SU-DHL-6 (cell line): ENCODE measurements at regions not wholly inside any gene's neighbourhood (a gene's known extent, or its start where the extent isn't known, plus 50 kb on each side); places are given as distances from the start of the nearest gene placed in this dataset.

Source experiments
- H2AFZ ChIP-seq: fragments of 200-600 bp; sonication (generic); 2 replicates; pipeline ENCODE4 v1.6.1; 2014; ENCODE audit warnings: low read depth, mild to moderate bottlenecking, moderate library complexity, mixed read lengths, antibody characterized with exemption, low read length; ENCODE audit not compliant: severe bottlenecking
- H3F3A ChIP-seq: fragments of 200-600 bp; shearing (Covaris generic); 2 replicates; pipeline ENCODE4 v1.6.0; 2016; ENCODE audit warnings: antibody characterized with exemption, mild to moderate bottlenecking; ENCODE audit not compliant: insufficient read depth
- H3K27ac ChIP-seq: fragments of 200-600 bp; sonication (generic); 2 replicates; pipeline ENCODE4 v1.5.1; 2016; ENCODE audit warnings: low read depth, mild to moderate bottlenecking, low read length, moderate library complexity, mixed read lengths
- H3K27me3 ChIP-seq: fragments of 200-600 bp; sonication (generic), shearing (Covaris generic); 2 replicates; pipeline ENCODE4 v1.6.0; 2014; ENCODE audit warnings: mild to moderate bottlenecking, low read length
- H3K36me3 ChIP-seq: fragments of 200-600 bp; sonication (generic); 2 replicates; pipeline ENCODE4 v1.6.1; 2014; ENCODE audit warnings: mild to moderate bottlenecking, low read length, mixed read lengths
- H3K4me2 ChIP-seq: fragments of 300-600, 200-600 bp; shearing (Covaris generic), sonication (generic); 2 replicates; pipeline ENCODE4 v1.6.0; 2014; ENCODE audit warnings: low read length, low read depth, mild to moderate bottlenecking; ENCODE audit not compliant: poor library complexity, severe bottlenecking
- H3K4me3 ChIP-seq: fragments of 200-600 bp; sonication (generic); 2 replicates; pipeline ENCODE4 v1.5.1; 2014; ENCODE audit warnings: antibody characterized with exemption, low read length, mild to moderate bottlenecking, mixed read lengths; ENCODE audit not compliant: insufficient read depth, poor library complexity, severe bottlenecking
- H3K79me2 ChIP-seq: fragments of 200-600 bp; sonication (generic); 2 replicates; pipeline ENCODE4 v1.6.1; 2014; ENCODE audit warnings: mild to moderate bottlenecking, low read length, moderate library complexity; ENCODE audit not compliant: insufficient read depth
- H3K9ac ChIP-seq: fragments of 200-600 bp; sonication (generic); 2 replicates; pipeline ENCODE4 v1.7.0; 2014; ENCODE audit warnings: mild to moderate bottlenecking, low read length
- H3K9me2 ChIP-seq: fragments of 200-600 bp; sonication (generic); replicated peaks from 2 replicates; pipeline ENCODE4 v1.6.1; 2014; ENCODE audit warnings: low read length; ENCODE audit not compliant: insufficient read depth
- H3K9me3 ChIP-seq: fragments of 200-600 bp; sonication (generic); 2 replicates; pipeline ENCODE4 v1.6.1; 2014; ENCODE audit warnings: low read length, mixed read lengths; ENCODE audit not compliant: insufficient read depth
- H4K20me1 ChIP-seq: fragments of 200-600 bp; sonication (generic); 2 replicates; pipeline ENCODE4 v1.6.1; 2014; ENCODE audit warnings: low read depth, mild to moderate bottlenecking, antibody characterized with exemption, low read length, moderate library complexity, mixed read lengths
- CTCF ChIP-seq: fragments of 200-600 bp; sonication (generic); IDR thresholded peaks from one replicate; pipeline ENCODE4 v1.5.1; 2017; ENCODE audit warnings: antibody characterized with exemption, mild to moderate bottlenecking, low read length, moderate library complexity; ENCODE audit not compliant: insufficient read depth, poor library complexity, severe bottlenecking
- EZH2phosphoT487 ChIP-seq: fragments of 200-600 bp; sonication (generic), shearing (Covaris generic); conservative IDR thresholded peaks from 2 replicates; pipeline ENCODE4 v1.6.1; 2018; ENCODE audit warnings: mild to moderate bottlenecking, antibody characterized with exemption, low read length, moderate library complexity, mixed read lengths

GRCh38 chr15:56832125-56832524 lies 86.3 kb upstream of the TCF12 start:
- Histone ChIP-seq H3K27me3 (no peaks in the 10 kb centered on the region), H4K20me1 (no peaks in the 10 kb centered on the region), H3K4me2 (no peak overlapping the region), H2AFZ (no peak overlapping the region), H3K9me2 (no peaks in the 10 kb centered on the region), H3K4me3 (no peak overlapping the region), H3K9me3 (no peaks in the 10 kb centered on the region), H3K9ac (no peak overlapping the region), H3K36me3 (no peaks in the 10 kb centered on the region), H3K79me2 (no peaks in the 10 kb centered on the region), H3K27ac (no peak overlapping the region), H3F3A (no peaks in the 10 kb centered on the region)
- TF ChIP-seq EZH2phosphoT487 = no peak
- TF ChIP-seq CTCF = no peak

GRCh38 chr15:56831467-56832005 lies 86.9 kb upstream of the TCF12 start:
- H2AFZ ChIP-seq = no peak overlapping the region
- H3K9ac ChIP-seq = no peak overlapping the region
- no peaks in the 10 kb centered on the region for H3K9me2 ChIP-seq
- H3K36me3 ChIP-seq = no peaks in the 10 kb centered on the region
- no peaks in the 10 kb centered on the region for H3K27me3 ChIP-seq
- H4K20me1 ChIP-seq = no peaks in the 10 kb centered on the region
- no peak overlapping the region for H3K4me3 ChIP-seq
- H3K27ac ChIP-seq = no peak overlapping the region
- no peaks in the 10 kb centered on the region for H3F3A ChIP-seq
- no peaks in the 10 kb centered on the region for H3K9me3 ChIP-seq
- H3K79me2 ChIP-seq = no peaks in the 10 kb centered on the region
- H3K4me2 ChIP-seq = no peak overlapping the region
- TF ChIP-seq EZH2phosphoT487 (no peak), CTCF (no peak)

GRCh38 chr15:56824175-56824574 lies 90.9 kb upstream of the ZNF280D start:
- no peak overlapping the region for H3K9ac ChIP-seq
- H3F3A ChIP-seq = no peaks in the 10 kb centered on the region
- TF ChIP-seq EZH2phosphoT487 (no peak), CTCF (no peak)
- no peaks in the 10 kb centered on the region for H3K9me2 ChIP-seq
- H4K20me1 ChIP-seq = no peaks in the 10 kb centered on the region
- no peak overlapping the region for H3K4me3 ChIP-seq
- no peak overlapping the region for H2AFZ ChIP-seq
- H3K36me3 ChIP-seq = no peaks in the 10 kb centered on the region
- H3K27ac ChIP-seq = no peak overlapping the region
- no peaks in the 10 kb centered on the region for H3K27me3 ChIP-seq
- H3K9me3 ChIP-seq = no peaks in the 10 kb centered on the region
- no peak overlapping the region for H3K4me2 ChIP-seq
- no peaks in the 10 kb centered on the region for H3K79me2 ChIP-seq
